Gastrocnemius medialis (tissue), 4 donors: ENCODE measurements at regions not wholly inside any gene's neighbourhood (a gene's known extent, or its start where the extent isn't known, plus 50 kb on each side); places are given as distances from the start of the nearest gene placed in this dataset.

Experiments used
- CTCF ChIP-seq, 5 experiments: fragments of 450-650 bp in 3 of 5; fragments of 200-600 bp in 2 of 5; sonication (generic) in 2 of 5; IDR thresholded peaks in 4 of 5; conservative IDR thresholded peaks in 1 of 5; 1 replicate in 4 of 5; 2 replicates in 1 of 5; pipeline ENCODE4 v1.5.1; 2016 to 2019; ENCODE audit warnings: antibody characterized with exemption in 5 of 5, mild to moderate bottlenecking in 3 of 5, moderate library complexity in 3 of 5
- POLR2A ChIP-seq, 2 donors: fragments of 450-650 bp; IDR thresholded peaks; one replicate each; pipeline ENCODE4 v1.6.1; 2017; ENCODE audit warnings: antibody characterized with exemption in 2 of 2, mild to moderate bottlenecking in 2 of 2, moderate library complexity in 2 of 2

DNA sequence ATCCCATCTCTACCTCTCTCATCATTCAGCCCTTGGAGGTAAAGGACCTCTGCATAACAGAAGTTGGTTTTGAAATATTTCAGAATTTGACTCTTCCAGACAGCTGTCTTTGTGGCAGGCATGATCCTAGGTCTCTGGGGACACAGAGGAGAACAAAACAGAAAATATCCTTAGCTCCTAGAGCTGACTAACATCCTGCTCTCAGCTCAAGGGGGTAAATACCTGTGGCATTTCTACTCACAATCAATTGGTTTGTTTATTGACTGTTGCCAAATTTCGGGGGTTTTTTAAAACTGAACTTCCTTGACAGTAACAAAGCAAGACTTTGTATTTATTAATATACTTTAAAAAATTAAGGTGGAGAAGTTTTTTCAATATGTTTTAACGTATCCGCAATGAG, 78.8 kb downstream of the EOMES start:
- TF ChIP-seq CTCF (IDR thresholded peaks at IDR 0.05 in 4 of 5, conservative IDR thresholded peaks at IDR 0.05 in 1 of 5) (no peak), POLR2A (IDR thresholded peaks at IDR 0.05) (no peak)
